B cell (primary cell): ENCODE measurements at regions not wholly inside any gene's neighbourhood (a gene's known extent, or its start where the extent isn't known, plus 50 kb on each side); places are given as distances from the start of the nearest gene placed in this dataset. TPM values are rescaled to one million over a fixed set of nuclear protein-coding genes. Genes with fewer than 3 reads are reported as not detected.

Experiments
- ATAC-seq: fragments of 200-7000 bp; cut with Tn5 transposase; one replicate; pipeline ENCODE4 v1.10.0; 2021; ENCODE audit warnings: low read depth, mild to moderate bottlenecking, moderate number of reproducible peaks, moderate library complexity
- CTCF ChIA-PET: fragments of 350-600 bp; sonication (Branson Sonifier 250); formaldehyde crosslinking; loops from one replicate; lab custom pipeline; 2021; ENCODE audit warnings: antibody characterized with exemption, inconsistent platforms; lab: Charles Lee
- POLR2A ChIA-PET: fragments of 350-600 bp; sonication (Branson Sonifier 250); formaldehyde crosslinking; loops from one replicate; lab custom pipeline; 2021; ENCODE audit warnings: antibody characterized with exemption; lab: Charles Lee
- DNase-seq: peaks from one replicate; pipeline ENCODE4 v3.0.0; 2013
- H2AFZ ChIP-seq: 2 replicates; pipeline ENCODE4 v1.6.1; 2012; ENCODE audit warnings: mild to moderate bottlenecking, low read depth, low read length; ENCODE audit not compliant: insufficient read depth, poor library complexity, severe bottlenecking
- H3K27ac ChIP-seq, 2 donors: 1 replicate in 1 of 2; 2 replicates in 1 of 2; pipeline ENCODE4 v1.5.1; 2012 to 2013; ENCODE audit warnings: low read length in 2 of 2, mild to moderate bottlenecking in 2 of 2, moderate library complexity in 1 of 2
- H3K27me3 ChIP-seq, 4 experiments: fragments of 200-600 bp in 1 of 4; sonication (generic) in 1 of 4; replicated peaks in 1 of 4; 1 replicate in 2 of 4; 2 replicates in 2 of 4; pipeline versions ENCODE4 v1.6.1 to v1.7.0; 2013 to 2016; ENCODE audit warnings: low read length in 3 of 4, mild to moderate bottlenecking in 2 of 4, mixed read lengths in 1 of 4, moderate library complexity in 1 of 4; ENCODE audit not compliant: insufficient read depth in 4 of 4, control insufficient read depth in 3 of 4; ENCODE audit errors: control extremely low read depth in 1 of 4
- H3K36me3 ChIP-seq, 2 experiments: replicated peaks in 1 of 2; 1 replicate in 1 of 2; 2 replicates in 1 of 2; pipeline versions ENCODE4 v1.6.1 to v1.7.1; 2013; ENCODE audit warnings: low read length in 1 of 2; ENCODE audit not compliant: insufficient read depth in 2 of 2, control insufficient read depth in 1 of 2; ENCODE audit errors: control extremely low read depth in 1 of 2, extremely low read depth in 1 of 2
- H3K4me1 ChIP-seq, 2 donors: fragments of 200-600 bp in 1 of 2; sonication (generic) in 1 of 2; 1 replicate in 1 of 2; 2 replicates in 1 of 2; pipeline versions ENCODE4 v1.5.1 to v1.6.1; 2013 to 2017; ENCODE audit warnings: low read length in 2 of 2; ENCODE audit not compliant: control insufficient read depth in 2 of 2, insufficient read depth in 2 of 2
- H3K4me2 ChIP-seq: replicated peaks from 2 replicates; pipeline ENCODE3; 2012; ENCODE audit warnings: mild to moderate bottlenecking, low read depth, low read length; ENCODE audit not compliant: poor library complexity, severe bottlenecking
- H3K4me3 ChIP-seq, 5 experiments: fragments of 200-600 bp in 1 of 5; sonication (generic) in 1 of 5; 1 replicate in 3 of 5; 2 replicates in 2 of 5; pipeline versions ENCODE4 v1.5.1 to v1.7.0; 2011 to 2016; ENCODE audit warnings: low read length in 4 of 5, mild to moderate bottlenecking in 4 of 5, low read depth in 2 of 5, control low read depth in 1 of 5, moderate library complexity in 1 of 5; ENCODE audit not compliant: insufficient read depth in 1 of 5; ENCODE audit errors: control extremely low read depth in 1 of 5, extremely low read depth in 1 of 5
- H3K79me2 ChIP-seq: fragments of 200-600 bp; sonication (generic); one replicate; pipeline ENCODE4 v1.6.0; 2016; ENCODE audit warnings: low read length; ENCODE audit not compliant: control insufficient read depth, insufficient read depth
- H3K9ac ChIP-seq: fragments of 200-600 bp; sonication (generic); 2 replicates; pipeline ENCODE4 v1.6.1; 2017; ENCODE audit warnings: mild to moderate bottlenecking, low read length, moderate library complexity
- H3K9me3 ChIP-seq, 3 donors: one replicate each; pipeline versions ENCODE4 v1.6.1 to v1.7.1; 2013; ENCODE audit warnings: low read length in 2 of 3; ENCODE audit not compliant: control insufficient read depth in 2 of 3, insufficient read depth in 1 of 3; ENCODE audit errors: control extremely low read depth in 1 of 3
- H4K20me1 ChIP-seq: 2 replicates; pipeline ENCODE4 v1.6.0; 2012; ENCODE audit warnings: mild to moderate bottlenecking, low read length; ENCODE audit not compliant: insufficient read depth, control insufficient read depth, poor library complexity, severe bottlenecking
- H3K27ac Mint-ChIP-seq: one replicate; pipeline ENCODE4 v1.8.0; 2021; ENCODE audit warnings: mixed read lengths
- H3K27me3 Mint-ChIP-seq: one replicate; pipeline ENCODE4 v1.8.0; 2021; ENCODE audit warnings: mixed read lengths
- H3K4me1 Mint-ChIP-seq: one replicate; pipeline ENCODE4 v1.8.0; 2021; ENCODE audit warnings: mixed read lengths
- H3K4me3 Mint-ChIP-seq: one replicate; pipeline ENCODE4 v1.8.0; 2021; ENCODE audit warnings: mixed read lengths
- H3K9me3 Mint-ChIP-seq: one replicate; pipeline ENCODE4 v1.8.0; 2022; ENCODE audit warnings: mixed read lengths; ENCODE audit not compliant: insufficient read depth
- EZH2 ChIP-seq: IDR thresholded peaks from 2 replicates; pipeline ENCODE4 v1.6.1; 2012; ENCODE audit warnings: borderline replicate concordance, low read depth, mild to moderate bottlenecking, moderate library complexity, low read length; ENCODE audit not compliant: insufficient read depth, poor library complexity, severe bottlenecking
- WGBS: methylation state at CpG from one replicate; pipeline ENCODE4 v1.1.5; 2013; ENCODE audit warnings: missing lambda C conversion rate; ENCODE audit not compliant: insufficient coverage; 5-methylcytosine and 5-hydroxymethylcytosine counted together
- intact Hi-C: fragments of 100-400 bp; cut with micrococcal nuclease; formaldehyde crosslinking; loops from one replicate; pipeline ENCODE4 v1.10.0; 2022
- small RNA-seq: library from RNA; depleted of rRNA; stranded (forward); fragments of <200 nt; gene quantifications from one replicate; pipeline ENCODE3, GENCODE V24; 2012; ENCODE audit warnings: low replicate concordance, low read depth; ENCODE audit not compliant: insufficient read length
- TF ChIP-seq, protein P1 (sequence below): fragments of 200-600 bp; IDR thresholded peaks from one replicate; pipeline ENCODE4 v1.8.0; 2022; ENCODE audit warnings: antibody characterized with exemption, mild to moderate bottlenecking

DNA sequence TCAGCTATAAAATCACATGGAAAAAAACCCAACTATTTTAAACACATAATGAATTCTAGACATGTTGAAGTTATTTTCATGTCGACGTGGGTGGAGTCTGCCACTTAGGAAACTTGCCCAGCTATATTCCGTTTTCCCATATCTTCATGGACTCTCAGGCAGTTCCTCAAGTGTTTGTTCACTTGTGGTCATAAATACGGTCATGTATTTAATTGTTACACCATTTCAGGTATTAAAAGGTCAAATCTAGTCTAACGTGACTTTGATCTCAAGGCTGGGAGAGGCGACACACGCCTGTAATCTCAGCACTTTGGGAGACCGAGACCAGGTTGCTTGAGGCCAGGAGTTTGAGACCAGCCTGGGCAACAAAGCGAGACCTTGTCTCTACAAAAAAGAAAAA lies 346.9 kb downstream of the PBX1 start:
- no peaks in the 10 kb centered on the region for H4K20me1 ChIP-seq
- no peaks in the 10 kb centered on the region for H3K9me3 ChIP-seq
- H3K79me2 ChIP-seq, result no peaks in the 10 kb centered on the region
- H3K36me3 ChIP-seq, result no peaks in the 10 kb centered on the region
- intact Hi-C loops, result no loop called here
- TF ChIP-seq, protein P1, sequence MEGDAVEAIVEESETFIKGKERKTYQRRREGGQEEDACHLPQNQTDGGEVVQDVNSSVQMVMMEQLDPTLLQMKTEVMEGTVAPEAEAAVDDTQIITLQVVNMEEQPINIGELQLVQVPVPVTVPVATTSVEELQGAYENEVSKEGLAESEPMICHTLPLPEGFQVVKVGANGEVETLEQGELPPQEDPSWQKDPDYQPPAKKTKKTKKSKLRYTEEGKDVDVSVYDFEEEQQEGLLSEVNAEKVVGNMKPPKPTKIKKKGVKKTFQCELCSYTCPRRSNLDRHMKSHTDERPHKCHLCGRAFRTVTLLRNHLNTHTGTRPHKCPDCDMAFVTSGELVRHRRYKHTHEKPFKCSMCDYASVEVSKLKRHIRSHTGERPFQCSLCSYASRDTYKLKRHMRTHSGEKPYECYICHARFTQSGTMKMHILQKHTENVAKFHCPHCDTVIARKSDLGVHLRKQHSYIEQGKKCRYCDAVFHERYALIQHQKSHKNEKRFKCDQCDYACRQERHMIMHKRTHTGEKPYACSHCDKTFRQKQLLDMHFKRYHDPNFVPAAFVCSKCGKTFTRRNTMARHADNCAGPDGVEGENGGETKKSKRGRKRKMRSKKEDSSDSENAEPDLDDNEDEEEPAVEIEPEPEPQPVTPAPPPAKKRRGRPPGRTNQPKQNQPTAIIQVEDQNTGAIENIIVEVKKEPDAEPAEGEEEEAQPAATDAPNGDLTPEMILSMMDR, result no peak
- TF ChIP-seq EZH2, result no peak
- Mint-ChIP-seq H3K27ac (no peak overlapping the region), H3K27me3 (no peaks in the 10 kb centered on the region), H3K9me3 (no peaks in the 10 kb centered on the region), H3K4me3 (no peak overlapping the region), H3K4me1 (no peaks in the 10 kb centered on the region)
- no peak overlapping the region for H3K4me2 ChIP-seq
- H3K27ac ChIP-seq, result no peak overlapping the region
- H3K27me3 ChIP-seq, result no peaks in the 10 kb centered on the region
- ChIA-PET CTCF (no interaction called here), POLR2A (no interaction called here)
- no peak overlapping the region for H2AFZ ChIP-seq
- no peaks in the 10 kb centered on the region for H3K4me1 ChIP-seq
- DNase-seq (no peak), ATAC-seq (no peak)
- no peak overlapping the region for H3K4me3 ChIP-seq
- no peak overlapping the region for H3K9ac ChIP-seq
- WGBS, result 95% methylated on average over 7 of the region's 9 CpGs

GRCh38 chr1:164902491-164902890 lies 343.5 kb downstream of the PBX1 start:
- WGBS, result 86% methylated on average over 2 of the region's 2 CpGs
- H3K27me3 Mint-ChIP-seq, result no peaks in the 10 kb centered on the region

More at GRCh38 chr1:164902491-164902890, 343.5 kb downstream of the PBX1 start:
- DNase-seq, result no peak
- H4K20me1 ChIP-seq, result no peaks in the 10 kb centered on the region
- Mint-ChIP-seq H3K4me3 (no peak overlapping the region), H3K9me3 (peaks cover 4% of the 10 kb centered on the region), H3K27ac (no peak overlapping the region), H3K4me1 (no peaks in the 10 kb centered on the region)
- TF ChIP-seq, protein P1, result no peak
- no peak for TF ChIP-seq EZH2
- intact Hi-C loops, result no loop called here
- H2AFZ ChIP-seq, result no peak overlapping the region
- H3K4me2 ChIP-seq, result no peak overlapping the region
- no peaks in the 10 kb centered on the region for H3K4me1 ChIP-seq
- no peak for ATAC-seq
- H3K9ac ChIP-seq, result no peak overlapping the region
- ChIA-PET CTCF (no interaction called here), POLR2A (no interaction called here)
- H3K9me3 ChIP-seq, result no peaks in the 10 kb centered on the region
- no peak overlapping the region for H3K27ac ChIP-seq
- no peak overlapping the region for H3K4me3 ChIP-seq
- no peaks in the 10 kb centered on the region for H3K79me2 ChIP-seq
- H3K27me3 ChIP-seq, result no peaks in the 10 kb centered on the region
- H3K36me3 ChIP-seq, result no peaks in the 10 kb centered on the region

Small RNAs in the stretch of these regions (small RNA-seq; reads per million reads assigned to genes)
- not detected for gene RNU6-755P
